ENCODE measurements at regions not wholly inside any gene's neighbourhood (a gene's known extent, or its start where the extent isn't known, plus 50 kb on each side); places are given as distances from the start of the nearest gene placed in this dataset.

- TF ChIP-seq CTCF (IDR thresholded peaks at IDR 0.05) = no peak
- TF ChIP-seq ZFX (IDR thresholded peaks at IDR 0.05; ENCODE audit: borderline replicate concordance) = no peak
- no peak overlapping the region for H3K27ac ChIP-seq
Measured at GRCh38 chr1:232302376-232303221, 327.3 kb downstream of the SIPA1L2 start.

- no peak for TF ChIP-seq ZFX (IDR thresholded peaks at IDR 0.05; ENCODE audit: borderline replicate concordance)
- TF ChIP-seq CTCF (IDR thresholded peaks at IDR 0.05) = no peak
- no peak overlapping the region for H3K27ac ChIP-seq
Measured at GRCh38 chr1:232301246-232301645, 328.7 kb downstream of the SIPA1L2 start.

DNA sequence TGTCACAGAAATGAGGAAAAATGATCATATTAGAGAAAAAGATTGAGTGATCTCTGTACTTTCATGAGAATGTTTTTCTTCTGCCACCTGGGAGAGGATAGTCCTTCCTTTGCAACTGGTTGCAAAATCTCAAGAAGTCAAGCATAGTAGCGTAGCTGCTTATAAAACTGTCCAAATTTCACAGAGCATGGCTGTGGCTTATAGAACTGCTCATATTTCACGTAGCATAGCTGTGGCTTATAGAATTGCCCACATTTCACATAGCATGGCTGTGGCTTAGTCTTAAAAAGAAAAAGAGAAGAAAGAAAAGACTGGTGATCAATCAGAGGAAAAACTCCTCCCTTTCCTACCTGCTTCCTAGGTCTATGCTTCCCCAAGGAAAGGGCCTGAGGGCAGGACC lies 329.5 kb downstream of the SIPA1L2 start:
- no peak overlapping the region for H3K27ac ChIP-seq
- no peak for TF ChIP-seq CTCF (IDR thresholded peaks at IDR 0.05)

DNA sequence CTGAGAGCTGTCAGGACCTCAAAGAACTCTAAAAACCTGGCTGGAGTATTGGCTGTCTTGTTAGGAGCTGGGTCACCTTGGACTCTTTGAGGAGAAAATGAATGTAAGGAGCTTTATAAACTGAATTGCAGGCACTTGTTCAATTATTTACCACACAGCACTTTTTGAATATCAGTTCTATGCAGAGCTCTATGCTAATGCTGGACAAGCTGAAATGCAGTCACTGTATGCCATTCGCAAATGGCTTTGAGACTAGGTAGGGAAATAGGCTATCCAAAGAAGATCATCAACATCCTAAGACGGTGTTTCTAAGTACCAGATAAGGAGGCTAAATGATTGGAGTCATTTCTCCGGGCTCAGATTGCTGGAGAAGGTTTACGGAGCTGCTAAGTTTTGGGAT lies 333.5 kb downstream of the SIPA1L2 start:
- TF ChIP-seq ZFX (IDR thresholded peaks at IDR 0.05; ENCODE audit: borderline replicate concordance) = no peak
- TF ChIP-seq CTCF (IDR thresholded peaks at IDR 0.05) = no peak
- no peak overlapping the region for H3K27ac ChIP-seq

GRCh38 chr1:232293361-232293760 lies 336.6 kb downstream of the SIPA1L2 start:
- TF ChIP-seq CTCF (IDR thresholded peaks at IDR 0.05) (no peak), ZFX (IDR thresholded peaks at IDR 0.05; ENCODE audit: borderline replicate concordance) (no peak)
- H3K27ac ChIP-seq = no peak overlapping the region

DNA sequence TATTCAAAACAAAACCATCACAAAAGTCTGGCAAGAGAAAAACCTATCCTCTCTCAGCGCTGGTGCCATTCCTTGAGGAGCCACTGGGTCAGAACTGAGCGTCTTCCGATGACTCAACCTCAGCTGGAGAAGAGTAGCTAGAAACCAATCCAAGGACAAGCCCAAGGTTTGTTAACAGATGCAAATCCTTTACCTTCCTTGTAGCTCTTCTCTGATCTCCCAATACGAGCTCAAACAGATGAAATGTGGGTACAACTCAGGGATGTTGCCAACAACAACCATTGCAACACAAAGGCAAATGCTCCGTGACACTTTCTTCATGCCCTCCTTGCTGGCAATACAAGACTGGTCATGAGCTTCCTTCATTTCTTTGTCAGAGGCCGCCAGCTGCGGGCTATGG lies 337.1 kb downstream of the SIPA1L2 start:
- TF ChIP-seq ZFX (IDR thresholded peaks at IDR 0.05; ENCODE audit: borderline replicate concordance) (no peak), CTCF (IDR thresholded peaks at IDR 0.05) (no peak)
- H3K27ac ChIP-seq = no peak overlapping the region

GRCh38 chr1:232292239-232292638 lies 337.7 kb downstream of the SIPA1L2 start:
- H3K27ac ChIP-seq = no peak overlapping the region
- no peak for TF ChIP-seq ZFX (IDR thresholded peaks at IDR 0.05; ENCODE audit: borderline replicate concordance)
- TF ChIP-seq CTCF (IDR thresholded peaks at IDR 0.05) = no peak

Measured in 22Rv1 (cell line).